ENCODE measurements at regions not wholly inside any gene's neighbourhood (a gene's known extent, or its start where the extent isn't known, plus 50 kb on each side); places are given as distances from the start of the nearest gene placed in this dataset.
A peak's percentile ranks its signal among the peaks of the same experiment; 100 is the strongest.

DNA sequence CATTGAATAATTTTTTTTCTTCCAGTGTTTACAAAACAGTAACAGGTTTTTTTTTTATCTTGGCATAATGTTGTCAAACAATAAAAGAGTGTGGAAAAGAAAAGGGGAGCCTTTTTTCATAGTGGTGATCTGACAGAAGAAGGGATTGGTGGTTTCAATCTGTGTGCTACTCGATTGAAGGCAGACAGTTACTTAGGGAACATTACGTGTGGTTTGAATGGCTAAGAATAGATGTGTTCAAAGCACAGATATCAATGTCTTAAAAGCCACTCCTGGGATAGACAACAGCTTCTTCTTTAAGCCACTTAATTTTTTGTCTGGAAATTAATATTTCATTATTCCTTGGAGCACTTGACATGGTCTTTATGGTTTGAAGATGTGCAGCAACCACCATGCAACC is 558.6 kb upstream of the ADGRL2 start:
- Histone ChIP-seq H3K9ac (ENCODE audit: low read length) (no peak overlapping the region), H4K20me1 (ENCODE audit: insufficient read depth, low read length) (no peaks in the 10 kb centered on the region), H3F3A (ENCODE audit: insufficient read depth, low read length) (0 out of 2 replicates have a peak, but pooled peaks cover 1% of the 10 kb centered on the region), H3K27me3 (replicated peaks; ENCODE audit: insufficient read depth, low read length) (no peaks in the 10 kb centered on the region), H3K27ac (ENCODE audit: low read length) (no peak overlapping the region), H3K4me3 (ENCODE audit: low read length) (no peak overlapping the region), H3K4me1 (ENCODE audit: low read length) (no peaks in the 10 kb centered on the region; the same call in 1 of the 2 replicates), H3K36me3 (replicated peaks; ENCODE audit: insufficient read depth, low read length) (no peaks in the 10 kb centered on the region), H3K4me2 (ENCODE audit: low read depth, low read length) (no peak overlapping the region), H3K9me3 (replicated peaks; ENCODE audit: insufficient read depth, low read length) (no peaks in the 10 kb centered on the region), H3K79me2 (ENCODE audit: low read length) (no peaks in the 10 kb centered on the region), H2AFZ (ENCODE audit: low read length) (no peak overlapping the region), H3K9me2 (replicated peaks; ENCODE audit: insufficient read depth, low read length) (no peaks in the 10 kb centered on the region)
- DNase-seq: no peak
- TF ChIP-seq, protein P1, sequence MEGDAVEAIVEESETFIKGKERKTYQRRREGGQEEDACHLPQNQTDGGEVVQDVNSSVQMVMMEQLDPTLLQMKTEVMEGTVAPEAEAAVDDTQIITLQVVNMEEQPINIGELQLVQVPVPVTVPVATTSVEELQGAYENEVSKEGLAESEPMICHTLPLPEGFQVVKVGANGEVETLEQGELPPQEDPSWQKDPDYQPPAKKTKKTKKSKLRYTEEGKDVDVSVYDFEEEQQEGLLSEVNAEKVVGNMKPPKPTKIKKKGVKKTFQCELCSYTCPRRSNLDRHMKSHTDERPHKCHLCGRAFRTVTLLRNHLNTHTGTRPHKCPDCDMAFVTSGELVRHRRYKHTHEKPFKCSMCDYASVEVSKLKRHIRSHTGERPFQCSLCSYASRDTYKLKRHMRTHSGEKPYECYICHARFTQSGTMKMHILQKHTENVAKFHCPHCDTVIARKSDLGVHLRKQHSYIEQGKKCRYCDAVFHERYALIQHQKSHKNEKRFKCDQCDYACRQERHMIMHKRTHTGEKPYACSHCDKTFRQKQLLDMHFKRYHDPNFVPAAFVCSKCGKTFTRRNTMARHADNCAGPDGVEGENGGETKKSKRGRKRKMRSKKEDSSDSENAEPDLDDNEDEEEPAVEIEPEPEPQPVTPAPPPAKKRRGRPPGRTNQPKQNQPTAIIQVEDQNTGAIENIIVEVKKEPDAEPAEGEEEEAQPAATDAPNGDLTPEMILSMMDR (IDR thresholded peaks at IDR 0.05; ENCODE audit: low read length): no peak
- TF ChIP-seq EZH2phosphoT487 (IDR thresholded peaks at IDR 0.05; ENCODE audit: low read length) (no peak), EZH2 (optimal IDR thresholded peaks at IDR 0.05; ENCODE audit: low read depth, low read length) (no peak)

DNA sequence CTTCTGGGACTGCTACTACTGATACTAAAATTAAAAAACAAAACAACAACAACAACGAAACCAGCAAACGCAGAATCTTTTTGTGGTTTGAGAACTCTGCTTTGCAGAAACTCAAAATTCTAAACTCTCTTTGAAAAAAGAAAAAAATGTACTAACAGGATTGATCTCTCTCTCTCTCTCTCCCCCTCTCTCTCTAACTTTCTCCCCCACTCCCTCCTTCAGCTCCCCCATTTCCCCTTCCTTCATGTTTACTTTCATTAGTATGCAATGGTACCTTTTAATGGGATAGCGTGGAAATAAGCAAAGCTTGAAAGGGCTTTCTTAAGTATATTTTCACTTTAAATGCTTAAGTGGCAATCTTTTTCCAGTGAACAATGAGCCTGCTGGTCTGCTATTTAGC is 562.6 kb upstream of the ADGRL2 start:
- Histone ChIP-seq H3K79me2 (ENCODE audit: low read length) (no peaks in the 10 kb centered on the region), H3K4me1 (ENCODE audit: low read length) (no peaks in the 10 kb centered on the region; the same call in 1 of the 2 replicates), H3K27ac (ENCODE audit: low read length) (peak overlapping the region; percentile 63; the same call in 1 of the 2 replicates), H4K20me1 (ENCODE audit: insufficient read depth, low read length) (no peaks in the 10 kb centered on the region), H3K4me2 (ENCODE audit: low read depth, low read length) (peak overlapping the region; percentile 87), H3K27me3 (replicated peaks; ENCODE audit: insufficient read depth, low read length) (no peaks in the 10 kb centered on the region), H3K36me3 (replicated peaks; ENCODE audit: insufficient read depth, low read length) (no peaks in the 10 kb centered on the region), H2AFZ (ENCODE audit: low read length) (peak overlapping the region; percentile 74), H3K9me3 (replicated peaks; ENCODE audit: insufficient read depth, low read length) (no peaks in the 10 kb centered on the region), H3K9ac (ENCODE audit: low read length) (peak overlapping the region; percentile 56; the same call in 1 of the 2 replicates), H3K4me3 (ENCODE audit: low read length) (peak overlapping the region; percentile 62), H3F3A (ENCODE audit: insufficient read depth, low read length) (0 out of 2 replicates have a peak, but pooled peaks cover 4% of the 10 kb centered on the region), H3K9me2 (replicated peaks; ENCODE audit: insufficient read depth, low read length) (no peaks in the 10 kb centered on the region)
- TF ChIP-seq EZH2phosphoT487 (IDR thresholded peaks at IDR 0.05; ENCODE audit: low read length) (no peak), EZH2 (optimal IDR thresholded peaks at IDR 0.05; ENCODE audit: low read depth, low read length) (no peak)
- TF ChIP-seq, protein P1 (IDR thresholded peaks at IDR 0.05; ENCODE audit: low read length): no peak
- DNase-seq: no peak

DNA sequence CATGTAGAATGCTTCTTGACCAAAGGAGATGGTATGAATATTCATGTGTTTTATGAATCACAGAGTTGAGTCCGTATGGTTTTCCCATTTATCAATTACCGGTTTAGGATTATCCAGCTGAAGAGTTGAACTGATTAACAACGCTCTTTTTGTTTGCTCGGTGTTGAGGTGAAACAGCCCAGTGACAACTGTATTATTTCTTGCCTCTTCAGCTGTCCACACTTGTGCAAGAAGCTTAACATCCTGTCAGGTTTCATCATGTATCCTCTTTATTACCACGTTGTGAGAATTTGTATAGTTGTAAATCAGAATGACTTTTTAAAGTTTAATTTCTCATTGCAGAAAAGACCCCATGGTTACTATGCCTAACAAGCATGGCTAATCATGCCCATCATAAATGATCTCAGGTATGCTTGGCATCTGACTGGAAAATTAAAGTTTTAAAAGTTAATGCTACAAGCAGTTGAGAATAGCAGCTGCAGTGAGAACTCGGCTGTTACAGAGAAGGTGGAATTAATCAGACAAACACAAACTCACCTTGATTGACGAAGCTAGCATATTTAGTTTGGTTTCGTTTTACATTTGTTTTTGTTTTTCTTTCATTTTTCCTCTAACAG is 563.2 kb upstream of the ADGRL2 start:
- no peaks in the 10 kb centered on the region; the same call in 1 of the 2 replicates for H3K4me1 ChIP-seq (ENCODE audit: low read length)
- peak overlapping the region; percentile 87 for H3K4me2 ChIP-seq (ENCODE audit: low read depth, low read length)
- no peaks in the 10 kb centered on the region for H3K79me2 ChIP-seq (ENCODE audit: low read length)
- H3K9me2 ChIP-seq (replicated peaks; ENCODE audit: insufficient read depth, low read length): no peaks in the 10 kb centered on the region
- peak overlapping the region; percentile 63 for H3K27ac ChIP-seq (ENCODE audit: low read length)
- H3K4me3 ChIP-seq (ENCODE audit: low read length): peak overlapping the region; percentile 62
- no peaks in the 10 kb centered on the region for H3K9me3 ChIP-seq (replicated peaks; ENCODE audit: insufficient read depth, low read length)
- H3K9ac ChIP-seq (ENCODE audit: low read length): peak overlapping the region; percentile 56
- DNase-seq: peak; percentile 46
- no peaks in the 10 kb centered on the region for H3K36me3 ChIP-seq (replicated peaks; ENCODE audit: insufficient read depth, low read length)
- peak overlapping the region; percentile 74 for H2AFZ ChIP-seq (ENCODE audit: low read length)
- no peak for TF ChIP-seq EZH2phosphoT487 (IDR thresholded peaks at IDR 0.05; ENCODE audit: low read length)
- TF ChIP-seq EZH2 (optimal IDR thresholded peaks at IDR 0.05; ENCODE audit: low read depth, low read length): no peak
- TF ChIP-seq, protein P1 (IDR thresholded peaks at IDR 0.05; ENCODE audit: low read length): no peak
- H3K27me3 ChIP-seq (replicated peaks; ENCODE audit: insufficient read depth, low read length): no peaks in the 10 kb centered on the region
- no peaks in the 10 kb centered on the region for H4K20me1 ChIP-seq (ENCODE audit: insufficient read depth, low read length)
- 0 out of 2 replicates have a peak, but pooled peaks cover 4% of the 10 kb centered on the region for H3F3A ChIP-seq (ENCODE audit: insufficient read depth, low read length)

All from MM.1S (cell line).